ENCODE measurements at regions not wholly inside any gene's neighbourhood (a gene's known extent, or its start where the extent isn't known, plus 50 kb on each side); places are given as distances from the start of the nearest gene placed in this dataset.
A peak's percentile ranks its signal among the peaks of the same experiment; 100 is the strongest.

DNA sequence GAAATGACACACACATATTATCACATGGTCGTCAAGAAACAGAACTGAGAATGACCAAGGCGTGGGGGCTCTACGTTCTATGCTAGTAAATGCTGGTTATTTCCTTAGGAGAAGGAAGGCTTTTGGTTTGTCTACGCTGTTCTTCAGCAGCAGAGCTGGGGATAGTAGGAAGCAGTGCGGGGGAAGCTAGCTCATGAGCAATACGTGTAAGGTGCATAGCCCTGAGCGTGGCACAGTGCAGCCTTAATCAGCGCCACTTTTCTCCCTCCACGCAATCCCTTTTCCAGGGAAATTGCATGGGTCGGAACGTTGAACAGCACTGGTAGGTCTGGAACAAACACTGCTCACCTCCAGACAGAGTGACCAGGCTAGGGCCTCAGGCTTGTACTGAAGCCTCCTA is 199.6 kb upstream of the FBXO11 start:
- peak in 1 of 51 donors; percentile 26 for DNase-seq

DNA sequence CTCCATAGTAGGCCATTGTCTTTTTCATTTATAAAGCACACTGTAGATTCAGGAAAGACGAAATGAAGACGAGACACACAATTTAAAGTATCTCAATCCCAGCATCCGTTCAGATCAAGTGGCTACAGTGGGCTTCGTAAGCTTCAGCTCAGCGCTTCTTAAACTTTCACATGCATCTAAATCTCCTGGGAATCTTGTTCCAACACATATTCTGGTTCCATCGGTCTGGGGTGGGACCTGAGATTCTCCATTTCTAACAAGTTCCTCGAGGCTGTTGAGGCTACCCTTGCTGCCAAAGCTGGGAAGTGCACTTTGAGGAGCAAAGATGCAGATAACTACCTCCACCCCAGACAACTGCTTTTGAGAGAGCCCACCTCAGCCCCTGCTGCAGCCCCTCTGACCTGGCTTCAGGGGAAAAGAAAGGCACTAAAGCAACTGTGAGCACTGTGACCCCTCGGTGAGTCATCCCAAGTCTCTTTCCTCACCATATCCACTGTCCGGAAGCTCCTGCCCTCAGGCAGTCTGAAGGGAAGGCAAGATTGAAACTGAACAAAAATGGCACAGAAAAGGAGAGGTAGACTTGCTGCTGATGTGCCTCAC is 201.1 kb upstream of the FBXO11 start:
- DNase-seq: no peak

DNA sequence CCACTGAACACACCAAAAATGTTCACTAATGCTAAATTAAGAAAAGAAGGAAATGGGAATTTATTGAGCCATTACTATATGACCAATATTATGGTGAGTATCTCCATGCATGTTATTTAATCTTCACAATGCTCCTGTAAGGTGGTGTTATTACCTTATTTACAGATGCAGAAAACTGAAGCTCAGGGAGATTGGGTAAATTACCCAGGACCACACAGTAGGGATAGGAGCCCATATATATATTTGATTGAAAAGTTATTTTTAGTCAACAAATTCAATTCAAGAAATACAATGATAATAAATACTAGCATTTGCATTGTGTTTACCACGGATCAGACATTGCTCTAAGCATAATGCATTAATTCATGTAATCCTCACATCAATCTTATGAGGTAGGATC is 202.2 kb upstream of the FBXO11 start:
- DNase-seq: no peak

DNA sequence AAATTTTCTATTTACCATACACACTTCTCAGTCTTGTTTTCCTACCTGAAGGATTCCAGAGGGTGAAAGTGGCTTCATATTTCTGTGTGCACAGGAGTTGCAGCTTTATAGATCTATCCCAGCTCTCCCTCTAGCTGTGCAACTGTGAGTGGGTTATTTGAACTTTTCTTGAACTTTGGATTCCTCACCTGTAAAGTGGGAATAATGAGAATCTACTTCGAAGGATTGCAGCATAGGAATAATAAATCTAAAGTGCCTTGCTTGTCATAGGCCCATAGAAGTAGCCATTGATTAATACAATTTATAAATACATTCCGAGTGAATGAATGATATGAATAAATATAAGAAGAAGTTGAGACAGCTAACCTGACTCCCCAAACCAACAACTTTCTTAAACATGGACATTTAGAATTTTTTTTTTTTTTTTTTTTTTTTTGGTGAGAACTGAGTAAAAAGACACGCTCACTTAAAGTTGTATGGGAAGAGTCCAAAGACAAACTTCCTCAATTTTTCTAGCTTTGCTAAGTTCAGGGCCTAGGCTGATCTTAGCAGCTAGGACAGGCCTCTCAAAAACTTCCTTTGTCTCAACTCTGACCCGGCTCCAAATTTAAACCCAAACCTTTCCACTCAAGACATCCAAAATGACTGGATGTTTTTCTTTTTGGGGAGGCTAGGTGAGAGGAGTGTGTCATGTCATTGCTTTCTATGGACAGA is 203.3 kb upstream of the FBXO11 start:
- DNase-seq: no peak

DNA sequence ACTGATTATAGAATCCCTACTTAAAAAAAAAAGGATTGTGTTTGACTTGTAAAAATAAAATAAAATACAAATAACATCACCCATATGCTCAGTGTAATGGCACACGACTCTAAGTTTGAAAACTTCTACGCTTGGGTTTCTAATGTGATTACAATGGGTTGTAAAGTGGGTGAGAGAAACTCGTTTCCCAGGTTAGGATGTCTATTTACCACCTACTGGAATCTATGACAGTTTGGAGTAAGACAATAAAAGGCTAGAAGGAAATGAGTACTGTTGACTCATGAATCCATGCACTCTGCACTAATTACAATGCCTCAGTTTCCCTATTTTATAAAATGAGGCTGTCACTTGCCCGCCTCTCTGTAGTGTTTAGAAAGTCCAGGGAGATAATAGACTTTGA is 204.0 kb upstream of the FOXN2 start:
- no peak for DNase-seq

DNA sequence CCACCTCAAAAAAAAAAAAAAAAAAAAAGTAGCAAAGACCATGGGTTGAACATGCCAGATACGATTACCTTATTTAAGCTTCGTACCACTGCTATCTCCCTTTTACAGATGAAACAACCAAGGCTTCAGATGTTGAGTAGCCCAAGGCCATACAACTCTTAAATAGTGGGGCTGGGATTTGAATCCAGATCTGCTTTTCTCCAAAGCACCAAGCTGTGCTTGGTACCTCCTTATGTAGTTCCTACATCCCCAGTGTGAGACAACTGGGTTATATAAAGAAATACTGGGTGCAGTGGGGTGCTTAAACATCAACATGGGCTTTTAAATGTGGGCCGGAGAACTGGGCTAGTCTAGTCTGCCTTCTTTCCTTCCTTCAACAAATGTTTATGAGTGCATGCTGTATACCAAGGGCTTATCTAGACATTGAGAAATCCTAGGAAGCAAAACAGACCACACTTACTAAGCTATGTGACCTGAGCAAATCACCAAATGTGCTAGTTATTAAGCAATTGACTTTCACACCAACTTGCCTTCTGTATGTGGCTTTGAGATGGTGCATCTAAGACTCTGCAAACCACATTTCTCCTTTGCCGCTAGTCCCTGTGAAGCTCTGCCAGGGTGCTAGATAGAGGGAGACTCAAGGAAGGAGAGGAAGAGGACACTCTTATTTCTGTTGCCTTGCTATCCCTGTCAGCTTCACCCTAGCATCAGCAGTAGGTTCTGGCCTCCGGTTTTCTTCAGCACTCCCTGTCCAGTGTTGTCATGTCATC is 201.4 kb upstream of the FOXN2 start:
- peak in 1 of 51 donors; percentile 17 for DNase-seq

DNA sequence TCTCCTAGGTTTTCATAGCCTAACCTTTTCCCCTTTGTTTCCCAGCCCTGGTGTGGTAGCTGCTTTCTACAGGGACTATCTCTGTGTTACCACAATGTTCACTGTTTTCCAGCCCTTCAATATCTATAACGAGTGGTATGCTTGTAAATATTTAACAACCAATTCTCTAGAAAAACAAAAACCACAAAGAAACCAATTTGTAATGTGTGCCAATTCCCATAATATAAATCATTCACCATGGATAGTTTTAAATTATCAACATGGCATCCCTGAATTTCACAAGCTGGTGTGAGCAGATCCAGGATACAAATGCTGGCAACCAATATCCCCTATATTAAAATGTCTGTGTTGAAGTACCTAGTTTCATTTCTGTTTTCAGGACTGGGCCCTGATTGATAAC is 200.7 kb upstream of the FOXN2 start:
- DNase-seq: no peak

DNA sequence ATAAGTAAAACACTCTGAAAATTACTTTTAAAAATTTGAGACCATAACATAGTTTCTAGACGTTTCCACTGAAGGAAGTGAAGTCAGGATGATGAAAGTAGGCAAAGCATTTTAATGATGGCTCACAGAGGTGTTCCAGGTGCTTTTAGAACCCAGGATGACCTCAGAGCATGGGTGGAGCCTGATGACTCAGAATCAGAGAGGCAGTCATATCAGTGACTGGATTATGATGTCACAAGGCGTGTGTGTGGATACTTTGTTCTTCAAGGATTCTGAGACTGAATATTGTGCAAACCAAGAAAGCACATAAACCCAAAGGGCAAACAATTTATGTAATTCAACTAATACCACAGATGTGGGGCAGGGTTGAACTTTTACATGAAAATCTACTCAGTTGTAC is 200.2 kb upstream of the FOXN2 start:
- no peak for DNase-seq

DNA sequence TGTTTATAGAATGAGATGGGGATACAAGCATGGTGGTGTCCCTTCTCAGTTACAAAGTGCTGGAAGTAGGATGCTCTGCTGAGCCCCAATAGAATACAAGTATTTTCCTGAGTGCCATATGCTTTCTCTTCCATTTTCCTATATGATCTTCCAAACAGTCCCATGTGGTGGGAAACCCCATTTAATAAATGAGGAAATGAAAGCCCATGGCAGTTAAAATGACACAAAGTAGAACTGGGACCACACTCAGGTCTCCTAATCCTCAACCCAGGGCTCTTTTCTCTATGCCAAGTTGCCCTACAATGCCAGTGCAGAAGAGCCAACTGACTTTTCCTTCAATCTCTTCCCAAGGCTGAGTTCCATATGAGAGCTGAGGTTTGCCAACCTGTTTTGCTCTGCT is 198.0 kb upstream of the FOXN2 start:
- DNase-seq: no peak

DNA sequence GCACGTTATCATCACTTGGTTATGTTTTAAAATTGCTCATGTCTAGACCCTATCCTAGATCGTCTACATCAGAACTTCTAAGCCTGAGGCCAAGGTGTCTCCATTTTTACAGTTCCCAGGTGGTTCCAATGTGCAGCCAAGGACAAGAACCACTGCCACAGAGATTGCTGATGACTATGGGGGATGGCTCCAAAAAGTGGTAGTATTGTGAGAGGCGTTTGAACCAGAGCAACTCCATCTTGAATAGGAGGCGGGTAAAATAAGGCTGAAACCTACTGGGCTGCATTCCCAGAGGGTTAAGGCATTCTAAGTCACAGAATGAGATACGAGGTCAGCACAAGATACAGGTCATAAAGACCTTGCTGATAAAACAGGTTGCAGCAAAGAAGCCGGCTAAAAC is 195.6 kb upstream of the FOXN2 start:
- no peak for DNase-seq

DNA sequence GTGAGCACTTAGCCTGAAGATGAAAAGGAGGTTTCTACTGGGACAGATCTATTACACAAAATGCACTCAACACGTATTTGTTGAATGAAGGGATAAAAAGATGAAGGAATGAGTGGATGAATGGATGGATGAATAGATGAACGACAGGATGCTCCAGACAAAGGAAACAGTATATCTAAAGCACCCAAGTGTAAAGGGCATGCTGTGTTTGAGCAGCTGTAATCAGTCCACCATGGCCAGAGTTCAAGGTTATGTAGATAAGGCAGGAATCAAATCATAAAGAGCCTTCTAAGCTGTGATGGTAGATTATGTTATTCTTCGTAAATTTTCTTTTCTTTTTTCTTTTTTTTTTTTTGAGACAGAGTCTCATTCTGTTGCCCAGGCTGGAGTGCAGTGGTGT is 194.4 kb upstream of the FOXN2 start:
- DNase-seq: no peak

DNA sequence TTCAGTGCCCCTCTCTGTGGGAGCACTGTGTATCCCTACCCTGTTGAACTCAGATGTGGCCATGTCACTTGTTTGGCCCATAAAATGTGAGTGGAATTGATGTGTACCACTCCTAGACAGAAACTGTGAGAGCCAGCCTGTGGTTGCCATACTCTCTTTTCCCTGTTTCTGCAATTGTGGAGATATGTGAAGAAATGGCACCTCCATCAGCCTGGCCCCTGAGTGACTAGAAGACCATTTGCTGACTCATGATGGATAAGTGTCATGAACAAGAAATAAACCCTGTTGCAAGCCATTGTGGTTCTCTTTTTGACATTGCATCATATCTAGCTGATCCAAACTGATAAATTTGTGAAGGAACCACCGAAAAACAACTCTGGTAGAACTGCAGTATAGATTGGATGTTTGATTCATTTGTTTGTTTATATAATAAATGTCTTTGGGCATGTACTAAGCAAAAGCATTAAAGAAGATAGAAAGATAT is 193.7 kb upstream of the FOXN2 start:
- DNase-seq: no peak

DNA sequence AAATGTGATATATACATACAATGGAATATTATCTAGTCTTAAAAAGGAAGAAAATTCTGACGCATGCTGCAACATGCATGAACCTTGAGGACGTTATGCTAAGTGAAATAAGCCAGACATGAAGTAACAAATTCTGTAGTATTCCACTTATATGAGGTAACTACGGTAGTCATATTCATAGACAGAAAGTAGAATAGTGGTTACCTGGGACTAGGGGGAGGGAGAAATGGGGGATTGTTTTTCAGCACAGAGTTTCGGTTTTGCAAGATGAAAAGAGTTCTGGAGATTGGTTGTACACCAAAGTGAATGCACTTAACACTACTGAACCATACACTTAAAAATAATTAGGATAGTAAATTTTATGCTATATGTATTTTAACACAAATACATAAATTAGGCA is 192.3 kb upstream of the FOXN2 start:
- DNase-seq: no peak

DNA sequence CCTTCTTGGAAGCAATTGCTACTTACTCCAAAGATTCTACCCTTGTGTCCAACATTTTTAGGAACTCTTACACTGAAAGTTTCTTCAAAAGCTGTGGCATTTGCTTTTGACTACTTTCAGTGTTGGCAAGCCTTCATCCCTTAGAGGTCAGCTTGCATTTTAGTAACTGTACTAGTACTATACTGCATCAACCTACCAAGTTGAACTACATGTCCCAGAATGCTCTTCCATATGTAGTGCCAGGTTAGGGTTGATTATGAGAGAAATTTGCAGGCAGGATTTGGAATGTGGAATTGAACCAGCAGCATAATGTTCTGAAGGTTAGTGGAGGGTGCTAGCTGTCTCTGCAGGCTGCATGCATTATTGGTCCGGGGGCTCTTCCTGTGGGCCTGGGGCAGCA is 189.9 kb upstream of the FOXN2 start:
- DNase-seq: no peak

DNA sequence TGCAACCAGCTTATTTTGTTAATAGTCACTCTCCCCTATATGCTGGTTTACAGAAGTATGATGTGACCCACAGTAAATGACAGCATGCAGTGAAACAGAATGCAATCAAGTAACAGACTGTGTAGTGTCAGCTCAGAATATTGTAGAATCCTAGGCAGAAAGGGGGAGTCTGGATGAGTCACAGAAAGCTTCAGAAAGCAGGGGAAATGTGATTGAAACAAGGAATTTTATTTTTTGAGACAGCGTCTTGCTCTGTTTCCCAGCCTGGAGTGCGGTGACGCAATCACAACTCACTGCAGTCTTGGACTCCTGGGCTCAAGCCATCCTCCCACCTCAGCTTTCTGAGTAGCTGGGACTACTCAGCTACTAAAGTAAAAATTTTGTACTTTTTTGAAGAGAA is 188.3 kb upstream of the FOXN2 start:
- peak in 1 of 51 donors; percentile 60 for DNase-seq

DNA sequence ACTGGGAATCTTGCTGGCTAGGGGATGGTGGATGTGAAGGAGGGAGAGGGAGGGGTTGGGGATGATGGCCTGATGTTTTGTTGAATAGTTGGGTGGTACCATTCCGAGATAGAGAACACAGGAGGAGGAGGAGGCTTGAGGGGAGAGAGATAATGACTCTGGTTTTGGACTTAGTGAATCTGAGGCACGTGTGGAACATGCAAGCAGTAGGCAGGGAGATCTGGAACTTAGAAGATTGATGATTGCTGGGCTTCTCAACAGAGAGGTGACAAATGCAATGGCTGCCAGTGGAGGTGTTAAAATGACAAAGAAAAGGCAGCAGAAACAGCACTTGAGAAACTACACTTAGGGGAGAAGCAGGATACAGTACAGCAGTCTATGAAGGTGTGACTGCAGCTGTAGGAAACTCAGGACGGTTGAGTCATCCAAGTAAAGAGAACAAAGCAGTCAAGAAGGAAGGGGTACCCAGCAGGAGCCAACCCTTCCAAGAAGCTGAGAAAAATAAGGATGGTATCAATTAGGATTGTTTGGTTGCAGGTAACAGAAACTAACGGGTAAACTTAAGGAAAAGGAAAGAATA is 186.8 kb upstream of the FOXN2 start:
- no peak for DNase-seq

DNA sequence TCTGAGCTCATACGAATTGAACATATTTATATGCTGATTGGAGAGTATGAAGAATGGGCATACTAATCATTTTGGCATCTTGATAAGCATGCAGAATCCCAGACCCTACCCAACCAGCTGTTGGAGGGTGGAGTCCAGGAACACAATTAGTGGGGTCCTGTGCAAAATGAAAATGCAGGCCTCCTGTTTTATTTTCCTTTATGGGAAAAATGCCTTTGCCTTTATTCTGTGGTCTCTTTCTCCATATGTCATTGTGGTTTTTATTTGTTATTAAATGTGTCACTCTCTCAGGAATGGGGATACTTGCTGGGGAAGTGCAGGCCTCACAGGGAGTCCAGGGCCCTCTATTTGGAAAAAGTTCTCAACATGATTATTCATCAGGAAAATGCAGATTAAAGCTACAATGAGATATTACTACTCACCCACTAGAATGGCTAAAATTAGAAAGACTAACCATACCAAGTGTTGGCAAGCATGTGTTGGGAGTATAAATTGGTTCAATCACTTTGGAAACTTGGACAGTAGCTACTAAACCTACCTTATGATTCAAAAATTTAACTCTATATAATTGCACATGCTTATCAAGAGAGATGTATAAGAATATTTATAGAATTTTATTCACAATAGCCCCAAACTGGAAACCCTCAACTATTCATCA is 185.1 kb upstream of the FOXN2 start:
- DNase-seq: no peak

DNA sequence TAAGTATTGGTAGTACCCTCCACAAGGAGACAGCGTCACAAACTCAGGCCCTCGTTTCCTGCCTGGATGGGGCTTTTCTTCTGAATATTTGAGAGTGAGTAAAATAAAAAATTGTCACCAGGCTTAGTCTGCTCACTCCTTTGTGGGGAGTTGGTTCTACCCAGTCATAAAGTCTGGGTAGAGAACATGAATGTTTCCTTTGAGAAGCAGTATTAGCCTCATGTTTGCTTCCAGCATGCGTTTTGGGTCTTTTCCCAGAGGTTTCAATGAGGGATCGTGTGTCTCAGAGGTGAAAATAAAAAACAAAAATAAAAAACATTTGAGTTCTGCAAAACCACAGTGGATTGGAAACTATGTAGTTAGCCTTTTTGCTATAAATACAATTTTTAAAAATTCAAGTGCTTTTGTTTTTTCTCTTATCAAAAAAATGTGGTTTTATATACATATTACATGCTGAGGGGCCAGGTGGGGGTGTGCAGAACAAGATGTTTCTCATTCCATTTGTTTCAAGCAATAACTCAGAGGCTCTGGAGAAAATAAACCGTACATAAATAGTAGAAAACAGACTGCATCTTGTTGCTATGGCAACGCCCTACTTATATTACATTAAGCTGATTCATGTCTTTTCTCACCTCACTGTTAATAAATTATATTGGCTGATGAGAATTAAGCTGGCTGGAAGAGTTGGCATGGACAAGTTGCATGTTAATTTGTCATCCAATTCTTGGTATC is 182.8 kb upstream of the FOXN2 start:
- peak in 1 of 51 donors; percentile 19 for DNase-seq

DNA sequence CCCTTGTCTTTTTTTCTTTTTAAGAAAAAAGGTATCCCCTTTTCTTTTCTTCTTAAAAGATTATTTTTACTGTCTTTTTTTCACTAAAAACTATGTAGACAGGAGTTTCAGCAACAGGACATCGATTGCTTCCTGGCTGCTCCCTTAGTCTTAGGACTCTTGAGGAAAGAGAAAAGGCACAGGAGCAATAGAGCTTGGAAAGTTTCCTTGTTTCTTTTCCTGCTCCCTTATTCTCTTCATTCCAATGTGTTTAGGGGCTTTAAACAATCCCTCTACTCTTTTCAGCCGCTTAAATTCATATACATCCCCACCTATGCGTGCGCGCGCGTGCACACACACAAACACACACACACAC is 182.2 kb upstream of the FOXN2 start:
- no peak for DNase-seq

DNA sequence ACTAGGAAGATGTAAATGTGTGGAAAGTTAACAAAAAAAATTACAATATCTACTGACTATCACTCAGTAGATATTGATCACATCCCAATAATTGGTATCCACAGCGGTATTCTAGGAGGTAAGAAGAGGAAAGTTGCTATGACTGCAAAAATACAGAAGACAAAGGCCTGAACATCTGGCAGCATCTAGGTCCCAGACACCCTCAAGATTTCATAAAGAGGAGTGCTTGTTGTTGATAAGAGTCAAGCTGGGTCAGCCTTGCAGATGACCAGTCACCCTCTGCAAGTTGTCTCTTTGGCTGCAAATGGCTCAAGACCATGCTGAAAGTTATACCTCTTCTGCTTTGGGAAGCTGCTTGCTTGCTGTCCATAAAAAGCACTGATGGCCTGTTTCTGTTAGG is 179.8 kb upstream of the FOXN2 start:
- DNase-seq: no peak

DNA sequence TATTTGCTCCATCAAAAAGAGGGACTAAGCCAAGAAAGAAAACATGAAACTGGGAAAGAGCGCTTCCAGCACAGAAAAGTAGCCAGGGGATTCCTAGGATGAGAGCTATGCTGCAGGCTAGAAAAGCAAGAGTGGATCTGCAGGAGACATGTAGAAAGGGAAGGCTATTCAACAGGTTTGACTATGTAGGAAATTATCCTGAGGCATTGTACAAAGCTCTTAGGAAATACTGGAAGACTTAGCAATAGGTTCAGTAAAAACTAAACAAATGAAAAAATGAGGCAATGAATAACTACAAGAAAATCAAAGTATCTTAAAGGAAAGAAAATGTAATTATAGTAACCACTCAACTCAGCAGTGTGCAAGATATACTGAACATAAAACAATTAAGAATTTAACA is 178.7 kb upstream of the FOXN2 start:
- no peak for DNase-seq

Data from hypothalamus (tissue), 51 donors.